ENCODE measurements at regions not wholly inside any gene's neighbourhood (a gene's known extent, or its start where the extent isn't known, plus 50 kb on each side); places are given as distances from the start of the nearest gene placed in this dataset.

- H3K4me3 ChIP-seq (replicated peaks in 1 of 3; ENCODE audit: insufficient read depth in 1 of 3, low read depth in 2 of 3, low read length in 3 of 3) = no peak overlapping the region
- POLR2A ChIA-PET = no interaction called here
- no peak for FAIRE-seq
- H3K9me3 ChIP-seq (ENCODE audit: low read length) = no peaks in the 10 kb centered on the region
- H3K36me3 ChIP-seq (replicated peaks in 1 of 2; ENCODE audit: control insufficient read depth in 1 of 2, insufficient read depth in 2 of 2, low read length in 2 of 2) = no peaks in the 10 kb centered on the region
- WGBS (ENCODE audit: low lambda C conversion rate) = 8% methylated on average over 4 of the region's 4 CpGs
- H3K27ac ChIP-seq (ENCODE audit: extremely low read length, insufficient read depth, low read length) = no peak overlapping the region
- in situ Hi-C loops (cut with HindIII; ENCODE audit: extremely low pct_ligation_motif_present, low pct_unique_long_range_greater_than_20kb) = no loop called here
- H3K27me3 ChIP-seq (ENCODE audit: control insufficient read depth in 1 of 2, insufficient read depth in 2 of 2, low read length in 2 of 2) = no peaks in the 10 kb centered on the region
- DNase-seq (ENCODE audit: low spot score) = no peak
- H3K9ac ChIP-seq (ENCODE audit: insufficient read depth, low read depth, low read length) = no peak overlapping the region
- BruUV-seq (replicated peaks) = no TSS peak
- H4K20me1 ChIP-seq (ENCODE audit: insufficient read depth, low read length) = no peaks in the 10 kb centered on the region
- intact Hi-C loops (cut with micrococcal nuclease; ENCODE audit: unreplicated experiment) = no loop called here
- peak; percentile 73; the same call in 2 of the 3 replicates for ATAC-seq
- peaks cover 10% of the 10 kb centered on the region for H3K4me1 ChIP-seq (ENCODE audit: insufficient read depth, low read length)
- H2AFZ ChIP-seq (ENCODE audit: low read length) = no peak overlapping the region
- CTCF ChIA-PET (ENCODE audit: low intra/inter-chr PET ratio, low total read pairs) = no interaction called here
- no peaks in the 10 kb centered on the region for H3K79me2 ChIP-seq (ENCODE audit: insufficient read depth, low read length)
- H3K4me2 ChIP-seq (ENCODE audit: low read depth, low read length) = no peak overlapping the region
- TF ChIP-seq ZNF101 (CRISPR knock-in tag; IDR thresholded peaks at IDR 0.05; ENCODE audit: borderline replicate concordance, low read depth) (no peak), DBP (CRISPR knock-in tag; IDR thresholded peaks at IDR 0.05; ENCODE audit: not compliant biosample characterization) (no peak), AGO2 (optimal IDR thresholded peaks at IDR 0.05; ENCODE audit: low read depth, low read length) (no peak), HNF4A (CRISPR knock-in tag; IDR thresholded peaks at IDR 0.05) (0 out of 2 replicates have a peak, but pooled peaks have one; percentile 8), SP140L (CRISPR knock-in tag; IDR thresholded peaks at IDR 0.05; ENCODE audit: borderline replicate concordance) (no peak), ZNF552 (CRISPR knock-in tag; IDR thresholded peaks at IDR 0.05; ENCODE audit: borderline replicate concordance) (no peak), ISX (CRISPR knock-in tag; conservative IDR thresholded peaks at IDR 0.05) (no peak), ARNT (IDR thresholded peaks at IDR 0.05) (no peak), TCF7L2 (IDR thresholded peaks at IDR 0.05; ENCODE audit: low read depth, low read length) (no peak), ZNF556 (CRISPR knock-in tag; IDR thresholded peaks at IDR 0.05; ENCODE audit: borderline replicate concordance) (no peak), MAF1 (CRISPR knock-in tag; IDR thresholded peaks at IDR 0.05; ENCODE audit: borderline replicate concordance) (no peak), FOXO1 (CRISPR knock-in tag; IDR thresholded peaks at IDR 0.05) (no peak), GABPA (IDR thresholded peaks at IDR 0.05; ENCODE audit: low read depth, low read length) (no peak), GABPA (CRISPR knock-in tag; IDR thresholded peaks at IDR 0.05; ENCODE audit: low read depth) (peak; percentile 67), RNF219 (CRISPR knock-in tag; IDR thresholded peaks at IDR 0.05) (no peak), GABPB1 (CRISPR knock-in tag; IDR thresholded peaks at IDR 0.05) (peak; percentile 24; the same call in 1 of the 2 replicates)
- TF ChIP-seq, protein P1, sequence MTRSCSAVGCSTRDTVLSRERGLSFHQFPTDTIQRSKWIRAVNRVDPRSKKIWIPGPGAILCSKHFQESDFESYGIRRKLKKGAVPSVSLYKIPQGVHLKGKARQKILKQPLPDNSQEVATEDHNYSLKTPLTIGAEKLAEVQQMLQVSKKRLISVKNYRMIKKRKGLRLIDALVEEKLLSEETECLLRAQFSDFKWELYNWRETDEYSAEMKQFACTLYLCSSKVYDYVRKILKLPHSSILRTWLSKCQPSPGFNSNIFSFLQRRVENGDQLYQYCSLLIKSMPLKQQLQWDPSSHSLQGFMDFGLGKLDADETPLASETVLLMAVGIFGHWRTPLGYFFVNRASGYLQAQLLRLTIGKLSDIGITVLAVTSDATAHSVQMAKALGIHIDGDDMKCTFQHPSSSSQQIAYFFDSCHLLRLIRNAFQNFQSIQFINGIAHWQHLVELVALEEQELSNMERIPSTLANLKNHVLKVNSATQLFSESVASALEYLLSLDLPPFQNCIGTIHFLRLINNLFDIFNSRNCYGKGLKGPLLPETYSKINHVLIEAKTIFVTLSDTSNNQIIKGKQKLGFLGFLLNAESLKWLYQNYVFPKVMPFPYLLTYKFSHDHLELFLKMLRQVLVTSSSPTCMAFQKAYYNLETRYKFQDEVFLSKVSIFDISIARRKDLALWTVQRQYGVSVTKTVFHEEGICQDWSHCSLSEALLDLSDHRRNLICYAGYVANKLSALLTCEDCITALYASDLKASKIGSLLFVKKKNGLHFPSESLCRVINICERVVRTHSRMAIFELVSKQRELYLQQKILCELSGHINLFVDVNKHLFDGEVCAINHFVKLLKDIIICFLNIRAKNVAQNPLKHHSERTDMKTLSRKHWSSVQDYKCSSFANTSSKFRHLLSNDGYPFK (CRISPR knock-in tag; IDR thresholded peaks at IDR 0.05; ENCODE audit: borderline replicate concordance) = no peak
- TF ChIP-seq, protein P2, sequence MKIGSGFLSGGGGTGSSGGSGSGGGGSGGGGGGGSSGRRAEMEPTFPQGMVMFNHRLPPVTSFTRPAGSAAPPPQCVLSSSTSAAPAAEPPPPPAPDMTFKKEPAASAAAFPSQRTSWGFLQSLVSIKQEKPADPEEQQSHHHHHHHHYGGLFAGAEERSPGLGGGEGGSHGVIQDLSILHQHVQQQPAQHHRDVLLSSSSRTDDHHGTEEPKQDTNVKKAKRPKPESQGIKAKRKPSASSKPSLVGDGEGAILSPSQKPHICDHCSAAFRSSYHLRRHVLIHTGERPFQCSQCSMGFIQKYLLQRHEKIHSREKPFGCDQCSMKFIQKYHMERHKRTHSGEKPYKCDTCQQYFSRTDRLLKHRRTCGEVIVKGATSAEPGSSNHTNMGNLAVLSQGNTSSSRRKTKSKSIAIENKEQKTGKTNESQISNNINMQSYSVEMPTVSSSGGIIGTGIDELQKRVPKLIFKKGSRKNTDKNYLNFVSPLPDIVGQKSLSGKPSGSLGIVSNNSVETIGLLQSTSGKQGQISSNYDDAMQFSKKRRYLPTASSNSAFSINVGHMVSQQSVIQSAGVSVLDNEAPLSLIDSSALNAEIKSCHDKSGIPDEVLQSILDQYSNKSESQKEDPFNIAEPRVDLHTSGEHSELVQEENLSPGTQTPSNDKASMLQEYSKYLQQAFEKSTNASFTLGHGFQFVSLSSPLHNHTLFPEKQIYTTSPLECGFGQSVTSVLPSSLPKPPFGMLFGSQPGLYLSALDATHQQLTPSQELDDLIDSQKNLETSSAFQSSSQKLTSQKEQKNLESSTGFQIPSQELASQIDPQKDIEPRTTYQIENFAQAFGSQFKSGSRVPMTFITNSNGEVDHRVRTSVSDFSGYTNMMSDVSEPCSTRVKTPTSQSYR (CRISPR knock-in tag; IDR thresholded peaks at IDR 0.05; ENCODE audit: borderline replicate concordance) = no peak
These were observed 171.7 kb downstream of the NR2F2 start for GRCh38 chr15:96502196-96502595.

All from HepG2 (cell line).